Adrenal gland (tissue), 9 donors: ENCODE measurements at regions not wholly inside any gene's neighbourhood (a gene's known extent, or its start where the extent isn't known, plus 50 kb on each side); places are given as distances from the start of the nearest gene placed in this dataset.

ENCODE experiments used
- DNase-seq, 7 donors: peaks; one replicate each; pipeline ENCODE4 v3.0.0-alpha.2; 2019 to 2020
- H3K27ac ChIP-seq, 5 donors: fragments of 200-600 bp; sonication (generic) in 4 of 5; 1 replicate in 3 of 5; 2 replicates in 2 of 5; pipeline versions ENCODE4 v1.5.1 to v1.8.0; 2016 to 2020; ENCODE audit warnings: mild to moderate bottlenecking in 1 of 5
- H3K27me3 ChIP-seq: fragments of 200-600 bp; 2 replicates; pipeline ENCODE4 v1.8.0; 2021
- H3K36me3 ChIP-seq, 2 donors: fragments of 200-600 bp; replicated peaks in 1 of 2; 1 replicate in 1 of 2; 2 replicates in 1 of 2; pipeline versions ENCODE4 v1.5.1 to v1.8.0; 2018 to 2022
- H3K4me1 ChIP-seq, 2 donors: fragments of 200-600 bp; replicated peaks in 1 of 2; 1 replicate in 1 of 2; 2 replicates in 1 of 2; pipeline versions ENCODE4 v1.5.1 to v1.8.0; 2018 to 2021
- H3K4me3 ChIP-seq, 4 donors: fragments of 200-600 bp; sonication (generic) in 3 of 4; one replicate each; pipeline ENCODE4 v1.5.1; 2016 to 2018
- H3K9me3 ChIP-seq, 3 donors: fragments of 200-600 bp; sonication (generic) in 1 of 3; replicated peaks in 1 of 3; 1 replicate in 2 of 3; 2 replicates in 1 of 3; pipeline versions ENCODE4 v1.5.1 to v1.8.0; 2016 to 2021
- POLR2A ChIP-seq, 2 donors: fragments of 450-650 bp; IDR thresholded peaks; one replicate each; pipeline ENCODE4 v1.6.1; 2017; ENCODE audit warnings: antibody characterized with exemption in 2 of 2, mild to moderate bottlenecking in 2 of 2, moderate library complexity in 1 of 2
- WGBS, 4 donors: extraction: QIAGEN DNeasy Blood & Tissue Kit in 2 of 4; methylation state at CpG; one replicate each; pipeline versions ENCODE4 v1.1.5 to v1.1.7; 2013 to 2017; 5-methylcytosine and 5-hydroxymethylcytosine counted together
- intact Hi-C, 2 donors: fragments of 100-400 bp; cut with DNase I; formaldehyde crosslinking; loops; one replicate each; pipeline versions ENCODE4 v1.14.1 to v1.15.0; 2022 to 2023
- TF ChIP-seq, protein P1 (sequence below), 6 experiments: fragments of 450-650 bp in 4 of 6; fragments of 200-600 bp in 2 of 6; sonication (generic) in 1 of 6; IDR thresholded peaks; 1 replicate in 5 of 6; 2 replicates in 1 of 6; pipeline versions ENCODE4 v1.5.1 to v1.8.0; 2016 to 2021; ENCODE audit warnings: antibody characterized with exemption in 6 of 6, mild to moderate bottlenecking in 2 of 6, moderate library complexity in 1 of 6
- donor health status: healthy with polysubstance abuse.
- donor health status: Bipolar disorder and iron deficiency.
- donor health status: DM: yes; HTN: yes; CAD: no.
- donor health status: DM: no; HTN: no; CAD: no.
- donor health status: DM: no; HTN: no; CAD: no.

DNA sequence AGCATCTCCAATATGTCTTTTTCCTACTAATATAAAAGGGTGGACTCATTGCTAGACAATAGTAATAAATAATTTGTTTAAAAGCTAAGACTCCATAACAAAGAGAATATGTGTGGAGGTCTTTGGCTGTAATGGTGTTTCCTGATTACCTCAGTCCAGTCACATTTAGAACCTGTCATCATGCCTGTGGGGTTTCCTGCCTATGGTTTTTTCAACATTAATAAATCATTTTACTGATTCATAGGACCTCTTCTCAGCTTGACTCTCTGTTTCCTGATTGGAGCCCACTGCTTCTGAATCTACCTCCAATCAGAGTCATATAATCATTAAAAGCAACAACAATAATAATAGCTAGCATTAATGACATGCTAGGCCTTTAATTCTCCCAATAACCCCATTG is 52.4 kb upstream of the GNAI1 start:
- DNase-seq, result no peak
- TF ChIP-seq, protein P1, sequence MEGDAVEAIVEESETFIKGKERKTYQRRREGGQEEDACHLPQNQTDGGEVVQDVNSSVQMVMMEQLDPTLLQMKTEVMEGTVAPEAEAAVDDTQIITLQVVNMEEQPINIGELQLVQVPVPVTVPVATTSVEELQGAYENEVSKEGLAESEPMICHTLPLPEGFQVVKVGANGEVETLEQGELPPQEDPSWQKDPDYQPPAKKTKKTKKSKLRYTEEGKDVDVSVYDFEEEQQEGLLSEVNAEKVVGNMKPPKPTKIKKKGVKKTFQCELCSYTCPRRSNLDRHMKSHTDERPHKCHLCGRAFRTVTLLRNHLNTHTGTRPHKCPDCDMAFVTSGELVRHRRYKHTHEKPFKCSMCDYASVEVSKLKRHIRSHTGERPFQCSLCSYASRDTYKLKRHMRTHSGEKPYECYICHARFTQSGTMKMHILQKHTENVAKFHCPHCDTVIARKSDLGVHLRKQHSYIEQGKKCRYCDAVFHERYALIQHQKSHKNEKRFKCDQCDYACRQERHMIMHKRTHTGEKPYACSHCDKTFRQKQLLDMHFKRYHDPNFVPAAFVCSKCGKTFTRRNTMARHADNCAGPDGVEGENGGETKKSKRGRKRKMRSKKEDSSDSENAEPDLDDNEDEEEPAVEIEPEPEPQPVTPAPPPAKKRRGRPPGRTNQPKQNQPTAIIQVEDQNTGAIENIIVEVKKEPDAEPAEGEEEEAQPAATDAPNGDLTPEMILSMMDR (IDR thresholded peaks at IDR 0.05), result no peak
- no peak for TF ChIP-seq POLR2A (IDR thresholded peaks at IDR 0.05)

DNA sequence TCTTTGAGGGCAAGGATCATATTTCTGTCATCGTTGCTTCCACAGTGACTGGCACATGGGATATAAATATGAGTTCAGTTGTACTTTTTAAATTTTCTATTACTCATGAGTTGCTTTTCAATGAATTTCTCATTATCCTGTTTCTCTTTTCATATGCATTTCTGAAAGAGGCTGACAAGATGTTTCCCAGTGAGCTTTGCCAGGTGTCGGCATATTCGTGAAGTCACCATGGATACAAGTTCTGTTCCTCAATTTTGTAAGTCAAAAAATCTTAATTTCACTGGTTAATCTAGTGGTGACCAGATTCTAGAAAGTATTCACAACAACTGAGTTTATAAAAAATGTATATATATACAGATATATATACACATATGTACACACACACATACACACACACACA is 55.7 kb upstream of the GNAI1 start:
- Histone ChIP-seq H3K4me1 (peaks cover 0 to 6% of the 10 kb centered on the region in 2 donors), H3K27ac (no peak overlapping the region), H3K4me3 (peak overlapping the region in 1 of 4 donors; percentile 58), H3K27me3 (no peaks in the 10 kb centered on the region), H3K36me3 (no peaks in the 10 kb centered on the region), H3K9me3 (no peaks in the 10 kb centered on the region)
- intact Hi-C loops, result no loop called here
- TF ChIP-seq, protein P1 (IDR thresholded peaks at IDR 0.05), result no peak
- no peak for TF ChIP-seq POLR2A (IDR thresholded peaks at IDR 0.05)
- WGBS, 4 donors, result 79 to 88% (median 85%) methylated on average over 3 of the region's 3 CpGs
- no peak for DNase-seq

More for the DNA sequence above, 52.4 kb upstream of the GNAI1 start:
- Histone ChIP-seq H3K4me1 (peaks cover 0 to 6% of the 10 kb centered on the region in 2 donors), H3K27me3 (no peaks in the 10 kb centered on the region), H3K4me3 (no peak overlapping the region), H3K36me3 (no peaks in the 10 kb centered on the region), H3K27ac (no peak overlapping the region), H3K9me3 (no peaks in the 10 kb centered on the region)
- intact Hi-C loops, result no loop called here

DNA sequence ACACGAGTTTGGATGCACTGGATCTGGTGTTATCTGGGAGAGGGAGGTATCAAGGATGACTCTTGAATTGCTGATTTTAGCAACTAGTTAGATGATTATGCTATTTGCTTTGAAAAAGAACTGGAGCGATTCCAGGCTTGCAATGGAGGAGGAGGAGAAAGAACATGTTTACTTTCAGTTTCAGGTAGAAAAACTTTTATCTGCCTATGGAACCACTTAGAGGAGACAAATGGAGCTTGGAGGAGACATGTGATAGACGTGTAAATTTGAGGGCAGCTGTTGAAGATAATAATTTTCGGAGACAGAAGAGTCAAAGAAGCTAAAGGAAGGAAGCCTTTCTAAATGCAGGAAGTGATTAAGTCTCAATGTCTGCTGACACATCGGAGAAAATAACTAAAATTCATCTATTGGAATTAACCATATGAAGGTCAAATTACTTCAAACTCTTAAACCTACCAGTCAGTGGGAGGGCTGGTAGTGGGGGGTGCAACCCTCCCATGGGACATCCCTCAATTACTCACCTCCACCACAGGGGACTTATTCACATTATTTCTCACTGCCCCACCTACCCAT is 56.4 kb upstream of the GNAI1 start:
- intact Hi-C loops, result no loop called here
- TF ChIP-seq POLR2A (IDR thresholded peaks at IDR 0.05), result no peak
- TF ChIP-seq, protein P1 (IDR thresholded peaks at IDR 0.05), result no peak
- Histone ChIP-seq H3K4me3 (peak overlapping the region in 2 of 4 donors; percentile 36 to 58), H3K36me3 (no peaks in the 10 kb centered on the region), H3K27me3 (no peaks in the 10 kb centered on the region), H3K27ac (peak overlapping the region in 2 of 5 donors; percentile 1 to 7), H3K4me1 (peaks cover 0 to 6% of the 10 kb centered on the region in 2 donors), H3K9me3 (no peaks in the 10 kb centered on the region)
- 6 to 12% (median 9%) methylated on average over 5 of the region's 5 CpGs for WGBS, 4 donors
- peak in 1 of 7 donors; percentile 7 for DNase-seq

DNA sequence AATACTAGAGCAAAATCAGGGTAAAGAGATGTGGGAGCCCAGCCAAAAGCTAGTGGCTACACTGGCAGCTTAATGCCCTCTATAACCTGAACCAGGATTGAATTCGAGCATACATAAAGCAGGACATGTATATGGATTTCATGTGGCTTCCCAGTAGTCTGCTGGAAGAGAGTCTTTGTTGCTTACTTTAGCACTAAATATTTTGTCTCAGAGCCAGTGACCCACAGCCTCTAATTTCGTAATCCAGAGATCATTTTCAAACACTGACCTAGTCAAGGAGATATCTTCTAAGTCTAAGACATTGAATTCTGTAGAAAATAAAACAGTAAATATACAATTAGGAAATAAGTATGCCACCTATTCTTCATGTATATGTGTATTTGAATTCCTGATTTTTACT is 64.2 kb upstream of the GNAI1 start:
- Histone ChIP-seq H3K27ac (no peak overlapping the region), H3K4me3 (no peak overlapping the region), H3K36me3 (no peaks in the 10 kb centered on the region), H3K27me3 (no peaks in the 10 kb centered on the region), H3K9me3 (no peaks in the 10 kb centered on the region), H3K4me1 (no peaks in the 10 kb centered on the region)
- intact Hi-C loops, result no loop called here
- WGBS, 4 donors, result 31 to 59% (median 53%) methylated on average over 2 of the region's 2 CpGs
- DNase-seq, result no peak
- TF ChIP-seq, protein P1 (IDR thresholded peaks at IDR 0.05), result no peak
- no peak for TF ChIP-seq POLR2A (IDR thresholded peaks at IDR 0.05)
